Fibroblast of the aortic adventitia (primary cell): ENCODE measurements at regions not wholly inside any gene's neighbourhood (a gene's known extent, or its start where the extent isn't known, plus 50 kb on each side); places are given as distances from the start of the nearest gene placed in this dataset.

Experiments
- DNase-seq: peaks from one replicate; pipeline ENCODE4 v3.0.0-alpha.2; 2010; ENCODE audit warnings: low read depth
- H3K4me3 ChIP-seq: 2 replicates; pipeline ENCODE4 v1.5.1; 2011; ENCODE audit warnings: low read depth, mild to moderate bottlenecking, control low read depth, low read length, moderate library complexity
- TF ChIP-seq, protein P1 (sequence below): IDR thresholded peaks from 2 replicates; pipeline ENCODE4 v1.5.1; 2011; ENCODE audit warnings: mild to moderate bottlenecking, low read length, control low read depth, inconsistent platforms; ENCODE audit not compliant: insufficient read depth

DNA sequence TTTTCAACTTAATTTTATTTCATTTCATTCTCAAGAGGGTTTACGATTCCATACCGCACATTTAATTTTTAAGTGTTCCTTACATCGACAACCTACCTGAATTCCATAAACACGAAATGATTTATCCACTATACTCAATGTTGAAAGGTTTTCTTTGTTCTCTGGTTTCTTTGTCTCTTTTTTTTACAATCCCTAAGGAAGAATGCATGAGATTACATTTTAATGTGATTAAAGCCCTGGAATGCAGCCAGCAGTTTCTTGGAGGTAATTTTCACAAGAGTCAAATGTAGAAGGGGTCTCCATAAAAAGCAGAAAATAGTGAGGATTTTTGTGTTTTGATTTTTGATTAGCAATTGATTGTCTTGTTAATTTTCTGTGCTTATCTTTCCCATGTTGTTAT lies 59.2 kb upstream of the ADCY1 start:
- DNase-seq: no peak
- TF ChIP-seq, protein P1, sequence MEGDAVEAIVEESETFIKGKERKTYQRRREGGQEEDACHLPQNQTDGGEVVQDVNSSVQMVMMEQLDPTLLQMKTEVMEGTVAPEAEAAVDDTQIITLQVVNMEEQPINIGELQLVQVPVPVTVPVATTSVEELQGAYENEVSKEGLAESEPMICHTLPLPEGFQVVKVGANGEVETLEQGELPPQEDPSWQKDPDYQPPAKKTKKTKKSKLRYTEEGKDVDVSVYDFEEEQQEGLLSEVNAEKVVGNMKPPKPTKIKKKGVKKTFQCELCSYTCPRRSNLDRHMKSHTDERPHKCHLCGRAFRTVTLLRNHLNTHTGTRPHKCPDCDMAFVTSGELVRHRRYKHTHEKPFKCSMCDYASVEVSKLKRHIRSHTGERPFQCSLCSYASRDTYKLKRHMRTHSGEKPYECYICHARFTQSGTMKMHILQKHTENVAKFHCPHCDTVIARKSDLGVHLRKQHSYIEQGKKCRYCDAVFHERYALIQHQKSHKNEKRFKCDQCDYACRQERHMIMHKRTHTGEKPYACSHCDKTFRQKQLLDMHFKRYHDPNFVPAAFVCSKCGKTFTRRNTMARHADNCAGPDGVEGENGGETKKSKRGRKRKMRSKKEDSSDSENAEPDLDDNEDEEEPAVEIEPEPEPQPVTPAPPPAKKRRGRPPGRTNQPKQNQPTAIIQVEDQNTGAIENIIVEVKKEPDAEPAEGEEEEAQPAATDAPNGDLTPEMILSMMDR: no peak
- no peak overlapping the region for H3K4me3 ChIP-seq

DNA sequence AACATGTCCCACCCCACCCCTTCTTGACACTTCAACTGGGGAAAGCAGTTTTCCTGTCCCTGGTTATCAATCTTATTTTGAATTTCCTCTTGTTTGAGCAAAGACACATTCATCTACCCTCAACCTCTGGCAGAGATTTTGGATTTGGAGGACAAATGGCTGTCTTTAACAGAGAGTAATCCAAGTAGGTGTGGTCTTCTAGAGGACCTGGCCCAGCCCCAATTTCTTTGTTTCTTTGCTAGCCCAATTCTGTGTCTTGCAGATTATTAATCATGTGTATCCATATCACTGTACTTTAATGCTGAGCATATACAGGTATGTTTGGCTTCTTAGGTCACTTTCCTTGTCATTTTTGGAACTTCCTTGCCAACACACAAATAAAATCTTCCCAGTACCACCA lies 58.8 kb upstream of the ADCY1 start:
- DNase-seq: no peak
- no peak overlapping the region for H3K4me3 ChIP-seq
- TF ChIP-seq, protein P1: no peak
